ENCODE measurements at regions not wholly inside any gene's neighbourhood (a gene's known extent, or its start where the extent isn't known, plus 50 kb on each side); places are given as distances from the start of the nearest gene placed in this dataset.

GRCh38 chr10:36313142-36313541, 671.0 kb upstream of the FZD8 start:
- POLR2A ChIA-PET (ENCODE audit: partially characterized antibody), result no interaction called here
- H3K4me2 ChIP-seq (ENCODE audit: insufficient read depth in 1 of 2, low read depth in 2 of 2, low read length in 2 of 2), result no peak overlapping the region
- TF ChIP-seq BCL11A (IDR thresholded peaks at IDR 0.05; ENCODE audit: low read depth in 2 of 2, low read length in 2 of 2), result no peak
- TF ChIP-seq USF2 (IDR thresholded peaks at IDR 0.05; ENCODE audit: low read length), result no peak
- no peak for TF ChIP-seq POLR2AphosphoS5 (IDR thresholded peaks at IDR 0.05; ENCODE audit: low read depth, low read length)
- no peak for TF ChIP-seq KDM5A (IDR thresholded peaks at IDR 0.05; ENCODE audit: low read length)
- TF ChIP-seq KDM4A (IDR thresholded peaks at IDR 0.05; ENCODE audit: low read depth, low read length, severe bottlenecking), result no peak
- TF ChIP-seq SP4 (IDR thresholded peaks at IDR 0.05; ENCODE audit: low read length), result no peak
- TF ChIP-seq JUN (IDR thresholded peaks at IDR 0.05; ENCODE audit: low read depth, low read length), result no peak
- no peak for TF ChIP-seq TEAD4 (IDR thresholded peaks at IDR 0.05; ENCODE audit: low read depth, low read length)
- TF ChIP-seq SRF (IDR thresholded peaks at IDR 0.05; ENCODE audit: low read depth, low read length), result no peak
- TF ChIP-seq EGR1 (IDR thresholded peaks at IDR 0.05; ENCODE audit: borderline replicate concordance, low read depth, low read length), result no peak
- TF ChIP-seq SUZ12 (IDR thresholded peaks at IDR 0.05; ENCODE audit: low read length), result no peak
- TF ChIP-seq TAF1 (IDR thresholded peaks at IDR 0.05; ENCODE audit: low read depth, low read length), result no peak
- TF ChIP-seq FOSL1 (IDR thresholded peaks at IDR 0.05; ENCODE audit: insufficient read depth, low read depth, low read length), result no peak
- TF ChIP-seq ATF3 (IDR thresholded peaks at IDR 0.05; ENCODE audit: insufficient read depth, low read depth, low read length), result no peak
- no peak for TF ChIP-seq BRCA1 (IDR thresholded peaks at IDR 0.05; ENCODE audit: low read depth, low read length)

More at GRCh38 chr10:36313142-36313541, 671.0 kb upstream of the FZD8 start:
- H3K4me1 ChIP-seq (replicated peaks in 1 of 4; ENCODE audit: control insufficient read depth in 3 of 4, insufficient read depth in 4 of 4, low read length in 3 of 4), result no peaks in the 10 kb centered on the region
- no peak overlapping the region for H2AK5ac ChIP-seq (ENCODE audit: low read depth, low read length)
- no peaks in the 10 kb centered on the region for H4K20me1 ChIP-seq (replicated peaks in 1 of 2; ENCODE audit: control insufficient read depth in 1 of 2, insufficient read depth in 2 of 2, low read length in 2 of 2)
- H3K27me3 ChIP-seq (replicated peaks in 1 of 4; ENCODE audit: control insufficient read depth in 3 of 4, extremely low read depth in 1 of 4, insufficient read depth in 3 of 4, low read length in 3 of 4), result no peaks in the 10 kb centered on the region
- H2BK12ac ChIP-seq (ENCODE audit: low read depth, low read length), result no peak overlapping the region
- no peak overlapping the region for H2BK120ac ChIP-seq (replicated peaks; ENCODE audit: low read depth, low read length)
- H3K14ac ChIP-seq (ENCODE audit: insufficient read length), result no peak overlapping the region
- no peak overlapping the region for H4K91ac ChIP-seq (replicated peaks; ENCODE audit: insufficient read length, low read length)
- no peak overlapping the region for H3K27ac ChIP-seq (ENCODE audit: low read depth, low read length)
- no peak overlapping the region for H4K8ac ChIP-seq (ENCODE audit: extremely low read depth, insufficient read depth, low read length)
- H4K5ac ChIP-seq (ENCODE audit: insufficient read length, low read depth, low read length), result no peak overlapping the region
- FAIRE-seq (no peak), DNase-seq (ENCODE audit: low read depth in 1 of 2, low spot score in 2 of 2) (no peak)
- no peak overlapping the region for H3K23ac ChIP-seq (ENCODE audit: insufficient read length)
- no peaks in the 10 kb centered on the region for H3K9me3 ChIP-seq (ENCODE audit: insufficient read depth in 2 of 2, low read depth in 1 of 2, low read length in 1 of 2)
- no peak overlapping the region for H2AFZ ChIP-seq (ENCODE audit: low read length)
- no peak overlapping the region for H3K4me3 ChIP-seq (ENCODE audit: extremely low read depth in 1 of 4, insufficient read depth in 2 of 4, low read depth in 3 of 4, low read length in 4 of 4)
- no peak overlapping the region for H3K18ac ChIP-seq (ENCODE audit: extremely low read depth, low read length)
- H2BK5ac ChIP-seq (ENCODE audit: low read depth, low read length), result no peak overlapping the region
- no peak overlapping the region for H3K9ac ChIP-seq (replicated peaks in 1 of 4; ENCODE audit: extremely low read depth in 1 of 4, low read depth in 3 of 4, low read length in 3 of 4)
- no peak overlapping the region for H3K56ac ChIP-seq (replicated peaks; ENCODE audit: insufficient read length, low read depth, low read length)
- no peaks in the 10 kb centered on the region for H3K79me2 ChIP-seq (ENCODE audit: control insufficient read depth in 1 of 2, insufficient read depth in 2 of 2, low read length in 2 of 2)
- WGBS, 2 experiments (ENCODE audit: extremely low coverage in 1 of 2, insufficient coverage in 1 of 2, insufficient read length in 1 of 2, insufficient replicate concordance in 2 of 2, low coverage in 1 of 2, low lambda C conversion rate in 2 of 2, missing lambda C conversion rate in 1 of 2), result 80% methylated on average over 7 of the region's 7 CpGs; no CpG with 5 or more reads in 1 of the 2 experiments
- CTCF ChIA-PET (ENCODE audit: partially characterized antibody), result no interaction called here
- no peak overlapping the region for H2BK20ac ChIP-seq (ENCODE audit: low read length)
- no peaks in the 10 kb centered on the region for H3K79me1 ChIP-seq (ENCODE audit: low read depth, low read length)
- no peaks in the 10 kb centered on the region for H3K23me2 ChIP-seq (ENCODE audit: low read depth, low read length)
- H3K36me3 ChIP-seq (ENCODE audit: control insufficient read depth in 2 of 4, insufficient read depth in 4 of 4, low read length in 3 of 4), result no peaks in the 10 kb centered on the region
- H3K4ac ChIP-seq (replicated peaks; ENCODE audit: insufficient read length, low read depth, low read length), result no peak overlapping the region
- H2BK15ac ChIP-seq (ENCODE audit: low read length), result no peak overlapping the region
